ENCODE measurements at regions not wholly inside any gene's neighbourhood (a gene's known extent, or its start where the extent isn't known, plus 50 kb on each side); places are given as distances from the start of the nearest gene placed in this dataset.

GRCh38 chr13:89227356-89227755 is 1556.2 kb downstream of the SLITRK5 start:
- no peak for TF ChIP-seq CTCF (IDR thresholded peaks at IDR 0.05)
- no peak for TF ChIP-seq POLR2AphosphoS5 (IDR thresholded peaks at IDR 0.05)
- TF ChIP-seq POLR2A (IDR thresholded peaks at IDR 0.05) = no peak
